HG02884 (cell line): ENCODE measurements at regions not wholly inside any gene's neighbourhood (a gene's known extent, or its start where the extent isn't known, plus 50 kb on each side); places are given as distances from the start of the nearest gene placed in this dataset.

ENCODE experiments used
- ATAC-seq: cut with Tn5 transposase; IDR thresholded peaks from one replicate; pipeline ENCODE4 v1.9.1; 2021; ENCODE audit warnings: mild to moderate bottlenecking, moderate library complexity; ENCODE audit not compliant: unreplicated experiment

GRCh38 chr2:23238011-23238657 is 146.8 kb upstream of the KLHL29 start:
- no peak for ATAC-seq

- no peak for ATAC-seq
Observed at GRCh38 chr2:23239374-23239773, 145.6 kb upstream of the KLHL29 start.

- no peak for ATAC-seq
Observed at GRCh38 chr2:23241121-23241520, 143.9 kb upstream of the KLHL29 start.

GRCh38 chr2:23241611-23242245 is 143.3 kb upstream of the KLHL29 start:
- no peak for ATAC-seq

- no peak for ATAC-seq
Observed at GRCh38 chr2:23243073-23243659, 141.8 kb upstream of the KLHL29 start.

- ATAC-seq = no peak
Observed at GRCh38 chr2:23244617-23245016, 140.4 kb upstream of the KLHL29 start.

- no peak for ATAC-seq
Observed at GRCh38 chr2:23246992-23247683, 137.8 kb upstream of the KLHL29 start.

- ATAC-seq = no peak
Observed at GRCh38 chr2:23248667-23249066, 136.3 kb upstream of the KLHL29 start.

- no peak for ATAC-seq
Observed at GRCh38 chr2:23249348-23249747, 135.6 kb upstream of the KLHL29 start.

- no peak for ATAC-seq
Observed at GRCh38 chr2:23250371-23250770, 134.6 kb upstream of the KLHL29 start.

- ATAC-seq = no peak
Observed at GRCh38 chr2:23256643-23257042, 128.3 kb upstream of the KLHL29 start.

GRCh38 chr2:23260621-23261020 is 124.4 kb upstream of the KLHL29 start:
- ATAC-seq = no peak

- no peak for ATAC-seq
Observed at GRCh38 chr2:23268467-23269263, 116.3 kb upstream of the KLHL29 start.

GRCh38 chr2:23269747-23270146 is 115.2 kb upstream of the KLHL29 start:
- ATAC-seq = no peak

GRCh38 chr2:23270810-23271209 is 114.2 kb upstream of the KLHL29 start:
- ATAC-seq = no peak

- ATAC-seq = no peak
Observed at GRCh38 chr2:23271230-23271629, 113.7 kb upstream of the KLHL29 start.

- no peak for ATAC-seq
Observed at GRCh38 chr2:23273786-23274185, 111.2 kb upstream of the KLHL29 start.

GRCh38 chr2:23280401-23280800 is 104.6 kb upstream of the KLHL29 start:
- no peak for ATAC-seq

- ATAC-seq = no peak
Observed at GRCh38 chr2:23283653-23284052, 101.3 kb upstream of the KLHL29 start.

- ATAC-seq = no peak
Observed at GRCh38 chr2:23285091-23285800, 99.7 kb upstream of the KLHL29 start.
